ENCODE measurements at regions not wholly inside any gene's neighbourhood (a gene's known extent, or its start where the extent isn't known, plus 50 kb on each side); places are given as distances from the start of the nearest gene placed in this dataset.
"Not testable (repeated sequence)": the region's sequence is repeated elsewhere in the genome, so short reads cannot be mapped to it uniquely, and the experiment has no call there.

DNA sequence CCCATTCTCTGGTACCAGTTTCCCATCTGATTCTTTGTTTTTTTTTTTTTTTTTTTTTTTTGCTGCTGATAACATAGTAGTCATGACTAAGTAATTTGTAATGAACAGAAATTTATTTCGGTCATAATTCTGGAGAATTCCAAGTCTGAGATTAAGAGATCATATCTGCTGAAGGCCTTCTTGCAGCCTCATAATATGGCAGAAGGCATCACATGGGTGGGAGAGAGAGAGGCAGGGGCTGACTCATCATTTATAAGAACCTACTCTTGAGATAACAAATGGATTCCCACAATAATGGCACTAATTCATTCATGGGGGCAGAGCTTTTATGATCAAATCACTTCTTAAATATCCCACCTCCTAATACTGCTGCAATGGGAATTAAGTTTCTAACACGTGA lies 1034.3 kb downstream of the STIM2 start:
- DNase-seq: no peak

DNA sequence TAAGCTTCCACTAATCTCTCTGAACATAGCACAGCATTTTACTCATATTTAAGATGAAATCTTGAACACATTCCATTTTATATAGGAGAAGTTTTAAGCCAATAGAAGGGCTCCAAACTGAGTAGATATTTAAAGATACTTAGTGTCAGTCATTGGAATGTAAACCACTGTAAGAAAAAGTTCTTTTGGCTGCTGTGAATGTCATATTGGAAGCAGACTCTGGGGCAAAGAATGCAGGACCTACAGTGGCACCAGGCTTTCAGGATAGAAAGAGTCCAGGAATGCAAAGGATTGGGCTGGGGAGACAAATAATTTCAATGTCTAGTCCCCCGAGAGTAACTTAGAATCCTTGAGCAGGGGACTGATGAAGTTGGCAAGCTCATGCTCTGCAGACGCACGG lies 1047.7 kb downstream of the STIM2 start:
- DNase-seq: no peak

DNA sequence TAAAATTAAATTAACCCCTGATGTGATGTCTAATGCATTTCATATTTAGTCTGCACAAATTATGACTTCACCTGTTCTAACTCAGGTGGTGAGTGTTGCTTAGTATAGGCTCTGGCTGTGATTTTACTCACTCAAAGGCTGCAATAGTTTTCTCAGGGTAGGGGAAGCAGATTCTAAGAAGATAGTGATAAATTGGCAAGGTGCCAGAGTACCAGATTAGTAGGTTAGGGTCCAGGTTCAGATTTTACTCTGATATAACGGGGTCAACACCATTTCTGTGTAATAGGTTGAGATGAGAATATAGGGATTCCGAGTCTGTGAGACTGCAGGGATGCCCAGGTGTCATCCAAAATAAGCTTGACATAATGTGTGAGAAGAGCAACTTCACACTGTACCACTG lies 1049.6 kb downstream of the STIM2 start:
- no peak for DNase-seq

DNA sequence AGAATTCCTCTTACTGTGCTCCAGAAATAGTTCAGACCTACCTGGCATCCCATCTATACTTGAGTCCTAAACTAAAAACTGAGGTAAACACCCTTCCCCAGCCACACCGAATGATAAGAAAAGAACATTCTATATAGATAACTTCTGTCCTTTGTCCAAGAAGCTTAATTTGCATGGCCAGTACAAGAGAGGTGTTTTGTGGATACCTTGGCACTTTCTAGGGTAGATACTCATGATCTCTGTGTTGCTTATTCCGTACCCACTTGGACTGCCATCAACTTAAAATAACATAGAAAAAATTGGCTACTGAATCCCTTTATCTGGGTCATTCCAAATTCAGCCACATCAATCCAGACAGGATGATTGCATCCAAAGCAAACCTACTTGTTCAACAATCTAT lies 1050.4 kb downstream of the STIM2 start:
- DNase-seq: no peak

DNA sequence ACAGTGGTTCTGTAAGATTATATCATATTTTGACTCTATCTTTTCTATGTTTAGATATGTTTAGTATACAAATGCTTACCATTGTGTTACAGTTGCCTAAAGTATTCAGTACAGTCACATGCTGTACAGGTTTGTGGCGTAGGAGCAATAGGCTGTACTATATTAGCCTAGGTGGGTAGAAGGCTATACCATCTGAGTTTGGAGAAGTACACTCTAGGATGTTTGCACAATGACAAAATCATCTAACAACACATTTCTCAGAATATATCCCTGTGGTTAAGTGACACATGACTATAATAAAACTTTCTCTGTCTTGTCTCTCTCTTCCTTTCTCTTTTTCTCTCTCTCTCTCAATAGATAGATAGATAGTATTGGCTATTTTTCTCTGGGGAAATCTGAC lies 1053.1 kb downstream of the STIM2 start:
- DNase-seq: no peak

DNA sequence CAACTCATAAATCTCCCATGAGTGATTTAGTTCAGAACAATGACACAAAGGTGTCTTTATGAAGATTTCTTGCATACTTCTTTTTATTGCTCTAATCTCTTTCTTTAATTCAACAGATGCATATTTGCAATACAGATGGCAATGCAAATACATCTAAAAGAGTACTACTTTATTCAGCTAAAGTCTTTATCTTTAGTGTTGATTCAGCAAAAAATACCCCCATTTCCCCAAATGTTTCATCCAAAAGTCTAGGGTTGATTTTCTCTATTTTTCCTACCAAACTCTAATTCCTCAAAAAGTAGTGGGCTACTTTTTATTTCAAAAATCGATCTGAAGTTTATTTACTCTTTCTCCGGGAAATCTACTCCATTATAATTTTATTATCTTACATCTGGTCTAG lies 1055.2 kb downstream of the STIM2 start:
- no peak for DNase-seq

DNA sequence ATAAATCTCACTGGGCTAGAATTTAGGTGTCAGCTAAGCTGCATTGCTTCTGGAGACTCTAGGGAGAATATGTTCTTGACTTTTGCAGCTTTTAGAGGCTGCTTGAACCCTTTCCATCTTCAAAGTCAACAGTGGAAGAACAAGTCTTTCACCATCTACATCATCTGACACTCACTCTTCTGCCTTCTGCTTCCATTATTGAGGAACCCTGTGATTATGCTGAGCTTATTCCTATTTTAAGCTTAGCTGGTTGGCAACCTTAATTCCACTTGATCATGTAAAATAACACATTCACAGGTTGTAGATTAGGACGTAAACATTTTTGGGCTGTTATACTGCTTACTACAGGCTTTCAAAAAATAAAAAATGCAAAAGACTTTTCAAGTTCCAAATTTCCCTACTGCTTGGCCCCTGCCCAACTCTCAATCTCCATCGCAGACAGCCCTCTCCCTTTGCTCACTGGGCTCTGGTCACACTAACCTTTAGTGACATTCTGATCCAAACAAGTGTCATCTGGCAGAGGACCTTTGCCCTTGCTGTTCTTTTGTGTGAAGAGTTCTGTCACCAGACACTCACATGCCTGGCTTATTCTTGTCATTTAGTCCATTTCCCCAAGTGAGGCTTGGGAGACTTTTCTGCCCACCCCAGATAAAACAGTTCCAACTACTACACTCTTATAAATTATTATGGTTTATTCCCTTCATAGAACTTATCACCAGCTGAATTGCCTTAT lies 1056.0 kb downstream of the STIM2 start:
- peak; percentile 9 for DNase-seq

DNA sequence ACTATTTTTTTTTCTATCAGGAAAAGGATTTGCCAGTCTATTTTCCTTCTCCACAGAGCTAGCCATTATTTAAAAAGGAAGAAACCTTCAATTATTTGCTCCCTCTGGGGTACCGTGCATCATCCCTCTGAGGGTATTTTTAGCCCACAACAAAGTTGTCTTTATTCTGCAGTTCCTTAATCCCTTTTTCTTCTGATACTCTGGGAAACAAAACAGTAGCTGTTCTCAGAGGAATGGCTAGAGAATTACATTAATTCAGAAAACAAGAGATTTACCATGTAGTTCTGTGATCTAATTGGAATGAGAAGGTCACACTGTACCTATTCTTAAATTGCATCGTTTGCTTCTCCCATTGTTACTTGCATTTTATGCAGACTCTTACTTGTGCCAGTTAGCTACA lies 1056.7 kb downstream of the STIM2 start:
- peak; percentile 3 for DNase-seq

DNA sequence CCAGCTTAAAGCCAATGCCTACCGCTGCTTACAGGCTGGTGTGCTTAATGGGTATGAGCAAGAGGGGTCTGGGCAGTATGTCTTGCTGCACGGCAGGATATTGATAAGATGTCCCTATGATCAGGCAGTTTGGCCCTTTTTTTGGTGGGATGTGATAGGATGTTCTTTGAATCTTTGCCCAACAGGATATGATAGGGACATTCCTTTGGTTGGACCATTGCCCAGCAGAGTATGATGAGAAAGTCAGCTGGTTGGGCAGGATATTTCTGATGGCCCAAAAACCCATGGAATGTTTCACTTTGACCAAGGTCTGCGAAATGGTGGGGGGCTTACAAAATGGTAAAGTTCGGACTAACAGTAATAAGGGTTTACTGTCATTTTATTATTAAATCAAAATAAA lies 1060.6 kb downstream of the STIM2 start:
- no peak for DNase-seq

DNA sequence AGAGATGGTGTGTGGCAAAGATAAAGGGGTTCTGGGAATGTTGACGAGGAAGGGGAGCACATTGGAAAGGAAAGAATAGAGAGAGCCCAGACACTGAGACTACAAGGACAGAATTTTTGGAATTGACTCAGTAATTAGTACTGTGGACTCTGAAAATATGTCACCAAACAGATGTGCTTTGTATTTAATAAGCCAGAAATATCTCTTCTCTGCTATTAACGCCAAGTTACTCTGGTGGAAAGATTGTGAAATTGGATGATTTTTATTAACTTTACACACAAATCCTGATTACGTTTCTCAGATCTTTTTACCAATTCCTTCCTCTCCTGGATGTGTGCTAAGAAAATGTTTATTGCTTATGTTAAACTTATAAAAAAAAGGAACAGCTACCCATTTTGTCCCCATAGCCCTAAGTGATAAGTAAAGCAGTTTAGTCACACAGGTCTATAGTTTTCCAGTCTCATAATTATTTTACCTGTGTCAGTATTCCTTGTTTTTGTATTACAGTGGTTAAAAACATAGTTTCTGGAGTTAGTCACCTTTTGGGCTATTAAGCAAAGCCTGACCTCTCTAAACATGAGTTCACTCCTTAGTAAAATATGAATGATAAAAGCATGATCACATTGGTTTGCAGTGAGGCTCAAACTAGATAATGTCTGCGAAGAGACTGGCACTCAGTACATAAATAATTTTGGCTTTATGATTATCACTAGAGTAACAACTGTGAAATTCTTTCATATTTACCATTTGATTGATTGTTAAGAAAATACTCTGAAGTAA lies 1068.3 kb downstream of the STIM2 start:
- no peak for DNase-seq

DNA sequence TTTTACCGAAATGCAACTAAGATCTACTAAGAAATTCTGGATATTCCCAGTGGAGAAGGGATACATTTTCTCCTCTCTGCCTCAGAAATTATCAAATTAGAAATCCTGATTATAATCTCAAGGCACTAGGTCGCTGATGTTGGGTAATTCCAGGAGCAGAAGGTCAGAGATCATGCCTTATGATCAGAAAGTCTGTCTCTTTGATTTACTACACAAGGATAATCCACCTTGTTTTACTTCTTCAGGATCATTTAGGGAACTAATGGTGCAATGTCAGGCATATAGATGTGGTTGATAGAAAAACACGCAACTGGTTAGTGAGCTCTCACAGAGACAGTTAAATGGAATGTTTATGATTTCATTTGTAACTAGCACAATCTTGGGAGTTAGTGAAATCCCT lies 1069.7 kb downstream of the STIM2 start:
- no peak for DNase-seq

DNA sequence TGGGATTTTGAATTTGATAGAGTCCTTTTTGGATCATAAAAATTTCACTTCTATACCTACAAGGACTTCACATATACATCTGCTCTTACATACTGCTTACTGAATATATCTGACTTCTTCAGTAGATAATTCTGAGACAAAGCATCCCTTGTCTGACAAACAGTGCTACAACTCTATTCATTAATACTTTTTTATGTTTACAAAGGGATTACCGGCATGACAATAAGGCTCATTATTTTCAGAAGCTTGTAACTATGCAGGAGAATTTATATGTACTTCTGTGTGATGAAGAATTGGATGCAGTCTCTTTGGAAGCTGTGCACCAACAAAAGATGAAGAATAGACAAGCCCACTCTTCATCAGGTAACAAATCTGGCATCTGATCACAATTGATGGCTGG lies 1070.3 kb downstream of the STIM2 start:
- DNase-seq: no peak

DNA sequence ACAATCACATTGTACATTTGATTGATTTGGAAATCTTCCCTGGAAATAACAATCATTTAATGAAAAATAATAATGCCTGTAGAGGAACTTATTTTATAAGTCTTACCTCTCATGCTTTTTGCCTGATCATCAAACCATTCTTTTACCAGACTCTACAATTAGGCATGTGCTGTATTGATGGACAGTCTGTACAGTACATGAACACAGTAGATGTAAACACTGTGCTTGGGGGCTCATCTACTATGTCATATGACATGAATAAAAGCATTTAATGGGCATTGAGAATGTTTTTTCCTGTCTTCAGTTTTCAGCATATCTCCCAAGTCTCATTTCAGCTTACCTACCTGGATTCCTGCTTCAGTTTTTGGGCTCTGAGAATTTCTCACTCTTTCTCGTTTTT lies 1070.9 kb downstream of the STIM2 start:
- DNase-seq: no peak

DNA sequence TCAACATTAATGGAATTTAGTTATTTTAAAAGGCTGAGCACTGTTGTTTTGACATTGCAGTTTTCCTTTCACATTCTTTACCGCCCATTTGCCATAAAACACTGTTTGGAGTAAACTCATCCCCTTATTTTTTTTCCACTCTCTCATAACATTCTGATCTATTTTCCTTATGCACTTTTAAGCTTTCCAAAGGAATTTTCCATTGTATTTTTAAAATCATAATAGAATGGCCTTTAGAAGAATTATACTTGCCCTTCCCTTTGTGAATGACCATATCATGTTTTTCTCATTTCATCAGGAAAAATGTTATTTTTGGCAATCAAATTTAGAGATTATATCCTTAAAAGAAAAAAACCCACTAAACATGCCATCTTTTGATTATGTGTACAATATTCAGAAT lies 1074.2 kb downstream of the STIM2 start:
- no peak for DNase-seq

DNA sequence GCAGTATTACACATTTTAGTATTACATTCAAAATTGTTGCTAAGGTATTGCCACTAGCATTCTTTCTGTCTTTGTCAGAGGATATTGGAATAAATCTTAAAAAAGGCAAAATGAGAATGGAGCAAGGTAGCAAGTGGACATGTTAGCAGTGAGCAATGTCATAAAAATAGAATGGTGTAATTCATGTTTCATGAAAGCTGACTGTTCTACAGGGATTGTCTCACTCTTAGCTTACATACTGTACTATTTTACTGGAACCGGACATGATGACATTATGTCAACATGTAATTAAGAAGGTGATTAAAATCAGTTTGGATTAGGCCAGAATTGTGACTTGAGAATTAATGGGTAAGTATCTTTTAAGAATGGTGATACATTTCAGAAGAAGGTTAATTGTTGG lies 1086.2 kb downstream of the STIM2 start:
- DNase-seq: no peak

DNA sequence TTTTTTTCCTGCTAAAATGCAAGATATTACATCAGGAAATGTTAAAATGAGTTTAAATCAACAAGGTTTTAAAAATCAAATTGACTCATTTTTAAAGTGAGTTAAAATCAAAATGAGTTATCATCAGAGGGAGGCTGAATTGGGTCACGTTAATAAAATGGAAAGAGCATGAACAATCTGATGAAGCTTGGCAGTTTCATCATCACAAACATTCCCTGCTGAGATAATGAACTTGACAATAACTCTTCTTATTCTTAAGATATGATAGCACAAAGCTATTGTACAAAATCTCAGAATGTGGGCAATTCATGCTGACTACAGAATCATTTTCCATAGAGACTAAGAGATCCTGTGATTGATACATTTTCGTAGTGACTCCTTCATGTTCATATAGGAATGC lies 1086.7 kb downstream of the STIM2 start:
- peak; percentile 6 for DNase-seq

DNA sequence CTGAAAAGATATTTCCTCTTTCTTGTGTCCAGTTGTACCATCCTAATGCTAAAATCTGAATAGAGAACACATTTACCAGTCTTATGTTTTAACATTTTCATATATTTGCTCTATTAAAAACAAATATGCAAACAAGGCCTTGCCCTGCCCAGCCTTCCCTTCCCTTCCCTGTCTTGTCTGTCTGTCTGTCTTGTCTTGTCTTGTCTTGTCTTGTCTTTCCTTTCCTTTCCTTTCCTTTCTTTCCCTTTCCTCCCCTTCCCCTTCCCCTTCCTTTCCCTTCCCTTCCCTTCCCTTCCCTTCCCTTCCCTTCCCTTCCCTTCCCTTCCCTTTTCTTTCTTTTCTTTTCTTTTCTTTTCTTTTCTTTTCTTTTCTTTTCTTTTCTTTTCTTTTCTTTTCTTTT lies 1103.5 kb downstream of the STIM2 start:
- DNase-seq: no peak

DNA sequence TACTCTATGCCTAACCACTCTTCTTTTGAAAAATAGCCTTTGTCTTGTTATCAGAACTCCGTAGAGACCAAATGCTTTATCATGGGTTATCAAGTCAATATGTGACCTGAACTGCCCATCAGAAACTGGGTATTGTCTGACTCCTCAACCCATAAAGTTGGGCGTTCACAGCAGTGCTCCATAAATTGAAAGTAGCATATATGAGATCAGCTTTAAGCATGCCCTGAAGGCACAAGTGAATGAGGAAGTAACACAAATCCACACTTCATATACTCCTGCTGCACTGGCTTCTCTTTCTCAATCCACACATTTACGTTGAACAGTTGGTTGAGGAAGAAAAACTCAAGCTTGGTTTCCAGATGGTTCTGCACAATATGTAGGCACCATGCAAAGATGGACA lies 1106.0 kb downstream of the STIM2 start:
- no peak for DNase-seq

DNA sequence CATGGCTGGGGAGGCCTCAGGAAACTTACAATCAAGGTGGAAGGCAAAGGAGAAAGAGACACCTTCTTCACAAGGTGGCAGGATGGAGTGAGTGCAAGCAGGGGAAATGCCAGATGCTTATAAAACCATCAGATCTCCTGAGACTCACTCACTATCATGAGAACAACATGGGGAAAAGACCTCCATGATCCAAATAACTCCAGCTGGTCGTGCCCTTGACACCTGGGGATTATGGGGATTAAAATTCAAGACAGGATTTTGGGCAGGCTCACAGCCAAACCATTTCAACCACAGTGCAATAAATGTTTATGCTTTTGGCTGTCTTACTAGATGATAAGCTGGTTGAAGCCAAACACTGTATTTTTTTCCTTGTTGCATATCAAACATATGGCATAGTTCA lies 1112.4 kb downstream of the STIM2 start:
- DNase-seq: no peak

DNA sequence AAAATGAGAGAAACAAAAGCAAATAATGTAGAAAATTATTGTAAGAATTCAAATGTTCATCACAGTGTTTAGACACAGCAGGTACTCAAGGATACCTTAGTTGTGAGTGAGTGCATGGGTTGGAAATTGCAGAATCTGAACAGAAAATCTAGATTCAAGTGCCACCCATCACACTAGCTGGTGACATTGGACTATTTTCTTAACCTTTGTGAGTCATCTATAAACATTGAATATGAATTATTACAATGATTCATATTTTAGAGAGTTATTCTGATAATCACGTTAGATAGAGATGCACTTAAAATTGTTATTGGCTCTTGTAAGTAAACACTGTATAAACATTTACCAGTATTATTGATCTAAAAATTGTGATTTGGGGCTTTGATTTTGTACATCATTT lies 1113.1 kb downstream of the STIM2 start:
- no peak for DNase-seq

DNA sequence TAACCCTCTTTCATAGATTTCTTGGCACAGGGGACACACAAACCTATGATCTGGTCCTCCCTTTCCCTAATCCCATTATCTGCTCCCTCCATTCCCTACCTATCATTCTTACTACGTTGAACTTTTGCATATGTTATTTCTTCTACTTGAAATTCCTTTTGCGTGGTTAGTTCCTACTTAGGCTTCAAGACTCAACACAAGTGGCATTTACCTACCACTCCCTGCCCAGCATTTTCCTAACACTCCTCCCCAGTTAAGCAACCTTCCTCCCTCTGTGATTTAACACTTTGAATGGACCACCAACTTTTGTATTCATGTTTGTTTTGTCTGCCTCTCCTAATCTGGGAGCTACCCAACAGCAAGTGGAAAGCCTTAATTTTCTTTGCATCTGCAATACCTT lies 1113.7 kb downstream of the STIM2 start:
- DNase-seq: no peak

DNA sequence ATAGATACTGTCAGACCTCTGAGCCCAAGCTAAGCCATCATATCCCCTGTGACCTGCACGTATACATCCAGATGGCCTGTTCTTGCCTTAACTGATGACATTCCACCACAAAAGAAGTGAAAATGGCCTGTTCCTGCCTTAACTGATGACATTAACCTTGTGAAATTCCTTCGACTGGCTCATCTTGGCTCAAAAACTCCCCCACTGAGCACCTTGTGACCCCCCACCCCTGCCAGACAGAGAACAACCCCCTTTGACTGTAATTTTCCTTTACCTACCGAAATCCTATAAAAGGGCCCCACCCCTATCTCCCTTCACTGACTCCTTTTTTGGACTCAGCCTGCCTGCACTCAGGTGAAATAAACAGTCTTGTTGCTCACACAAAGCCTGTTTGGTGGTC lies 1114.2 kb downstream of the STIM2 start:
- not testable (repeated sequence) for DNase-seq

DNA sequence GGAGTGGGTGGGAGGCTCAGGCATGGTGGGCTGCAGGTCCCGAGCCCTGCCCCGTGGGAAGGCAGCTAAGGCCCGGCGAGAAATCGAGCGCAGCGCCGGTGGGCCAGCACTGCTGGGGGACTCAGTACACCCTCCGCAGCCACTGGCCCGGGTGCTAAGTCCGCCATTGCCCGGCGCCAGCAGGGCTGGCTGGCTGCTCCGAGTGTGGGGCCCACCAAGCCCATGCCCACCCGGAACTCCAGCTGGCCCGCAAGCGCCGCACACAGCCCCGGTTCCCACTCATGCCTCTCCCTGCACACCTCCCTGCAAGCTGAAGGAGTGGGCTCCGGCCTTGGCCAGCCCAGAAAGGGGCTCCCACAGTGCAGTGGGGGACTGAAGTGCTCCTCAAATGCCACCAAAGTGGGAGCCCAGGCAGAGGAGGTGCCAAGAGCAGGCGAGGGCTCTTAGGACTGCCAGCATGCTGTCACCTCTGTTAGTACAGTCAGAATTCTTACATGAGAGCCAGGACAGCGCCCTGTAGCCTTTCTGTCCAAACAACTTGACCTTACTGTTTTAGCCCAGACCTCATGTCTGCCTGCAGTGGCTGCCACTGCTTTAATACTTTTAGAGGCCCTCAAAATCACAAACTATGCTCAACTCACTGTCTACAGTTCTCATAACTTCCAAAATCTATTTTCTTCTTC lies 1117.9 kb downstream of the STIM2 start:
- not testable (repeated sequence) for DNase-seq

DNA sequence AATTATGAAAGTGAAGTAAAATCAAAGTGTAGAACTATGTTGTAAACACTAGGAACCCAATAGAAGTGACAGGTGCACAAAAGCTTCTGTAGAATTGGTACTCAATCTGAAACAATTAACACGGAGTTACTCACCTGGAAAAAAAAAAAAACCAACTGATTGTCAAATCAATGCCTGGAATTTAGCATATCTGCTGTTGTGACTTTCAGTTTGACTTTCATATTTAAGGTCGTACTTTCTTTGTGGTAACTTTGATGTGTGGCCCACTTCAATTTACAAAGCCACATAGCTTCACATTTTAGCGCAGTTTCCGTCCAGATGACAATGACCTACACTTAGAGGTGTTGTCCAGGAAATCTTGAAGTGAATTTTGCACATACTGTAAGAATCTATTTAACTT lies 1124.9 kb downstream of the STIM2 start:
- no peak for DNase-seq
